GM10266 (cell line): ENCODE measurements at regions not wholly inside any gene's neighbourhood (a gene's known extent, or its start where the extent isn't known, plus 50 kb on each side); places are given as distances from the start of the nearest gene placed in this dataset.
"Not testable (repeated sequence)": the region's sequence is repeated elsewhere in the genome, so short reads cannot be mapped to it uniquely, and the experiment has no call there.

Source experiments
- DNase-seq: peaks from one replicate; pipeline ENCODE4 v3.0.0; 2012; ENCODE audit errors: extremely low spot score
- CTCF ChIP-seq: IDR thresholded peaks from 2 replicates; pipeline ENCODE4 v1.5.1; 2012; ENCODE audit warnings: mild to moderate bottlenecking, low read depth; ENCODE audit not compliant: control insufficient read depth, insufficient read depth; ENCODE audit errors: missing control alignments

GRCh38 chr13:70223911-70224310 is 115.7 kb upstream of the KLHL1 start:
- DNase-seq: no peak
- TF ChIP-seq CTCF: no peak

- TF ChIP-seq CTCF: no peak
- DNase-seq: no peak
Observed at GRCh38 chr13:70222926-70223325, 114.7 kb upstream of the KLHL1 start.

GRCh38 chr13:70218618-70219017 is 110.4 kb upstream of the KLHL1 start:
- DNase-seq: no peak
- no peak for TF ChIP-seq CTCF

GRCh38 chr13:70208968-70209367 is 100.7 kb upstream of the KLHL1 start:
- not testable (repeated sequence) for DNase-seq

GRCh38 chr13:70206671-70207070 is 98.4 kb upstream of the KLHL1 start:
- no peak for TF ChIP-seq CTCF

GRCh38 chr13:70203661-70204229 is 95.5 kb upstream of the KLHL1 start:
- no peak for TF ChIP-seq CTCF
- no peak for DNase-seq

More at GRCh38 chr13:70206671-70207070, 98.4 kb upstream of the KLHL1 start:
- DNase-seq: no peak

GRCh38 chr13:70191034-70191433 is 82.8 kb upstream of the KLHL1 start:
- no peak for DNase-seq
- TF ChIP-seq CTCF: no peak

GRCh38 chr13:70189981-70190380 is 81.7 kb upstream of the KLHL1 start:
- no peak for TF ChIP-seq CTCF
- no peak for DNase-seq
